Erythroblast (primary cell): ENCODE measurements at regions not wholly inside any gene's neighbourhood (a gene's known extent, or its start where the extent isn't known, plus 50 kb on each side); places are given as distances from the start of the nearest gene placed in this dataset.

Experiments
- DNase-seq, 2 experiments: peaks; one replicate each; lab custom pipeline; 2025; lab: John Stamatoyannopoulos, UW
- GATA1 ChIP-seq: IDR thresholded peaks from 2 replicates; pipeline ENCODE4 v1.6.1; 2011; ENCODE audit warnings: low read depth, mild to moderate bottlenecking, control low read depth, low read length, moderate library complexity
- POLR2A ChIP-seq: IDR thresholded peaks from 2 replicates; pipeline ENCODE4 v1.6.1; 2011; ENCODE audit warnings: mild to moderate bottlenecking, low read length

DNA sequence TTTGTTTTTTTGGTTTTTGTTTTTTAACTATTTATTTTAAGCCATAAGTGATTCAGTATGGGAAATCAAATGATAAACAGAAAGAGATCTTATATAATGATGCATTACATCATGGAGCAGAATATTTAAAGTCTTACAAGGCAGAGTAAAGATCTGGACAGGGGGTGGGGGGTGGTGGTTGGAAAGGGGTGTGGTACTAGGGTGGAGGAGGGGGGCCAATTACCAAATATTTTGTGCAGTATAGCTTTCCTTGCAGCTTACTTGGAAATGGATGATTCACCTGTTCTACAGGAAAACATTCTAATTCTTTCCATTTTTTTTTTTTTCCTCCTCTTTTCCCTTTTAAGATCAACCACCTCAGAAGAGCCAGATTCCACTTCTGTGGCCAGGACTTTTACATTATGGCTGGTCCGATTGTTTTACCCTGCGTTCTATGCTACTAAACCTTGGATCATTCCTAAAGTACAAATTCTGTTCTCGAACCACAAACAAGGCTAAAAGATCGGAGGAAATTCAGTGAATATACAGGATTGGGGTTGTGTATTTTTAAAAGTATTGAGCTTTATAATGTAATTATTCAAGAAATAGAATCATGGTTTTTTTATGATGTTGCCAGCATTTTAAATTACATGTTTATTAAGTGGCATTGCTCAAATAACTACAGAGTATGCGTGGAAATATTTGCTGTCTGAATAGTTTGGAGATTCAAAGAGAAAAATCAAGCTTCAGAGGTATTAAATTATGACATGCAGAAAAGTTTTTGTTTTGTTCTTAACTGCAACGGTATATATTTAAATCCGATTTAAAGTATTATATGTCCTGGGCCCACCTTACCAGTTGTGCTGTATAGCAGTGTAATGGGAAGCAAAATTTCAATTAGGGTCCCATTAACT lies 859.5 kb downstream of the USP25 start:
- TF ChIP-seq POLR2A: no peak
- DNase-seq: no peak

DNA sequence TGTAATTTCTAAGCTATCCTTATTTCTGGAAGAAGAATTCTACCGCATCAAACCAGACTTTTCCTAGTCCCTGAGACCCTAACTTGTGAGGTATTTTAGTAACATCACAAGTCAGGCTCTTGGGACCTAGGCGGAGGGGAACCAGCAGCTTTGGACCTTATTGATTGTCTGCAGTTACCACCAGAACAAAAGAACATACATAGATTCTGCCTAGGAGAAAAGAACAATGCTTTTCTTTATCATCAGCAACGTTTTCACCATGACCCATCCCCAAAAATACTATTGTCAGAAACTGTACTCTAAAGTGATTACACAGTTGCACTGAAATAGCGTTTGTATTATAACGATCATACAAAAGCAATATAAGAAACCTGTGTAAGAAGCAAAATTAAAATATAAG lies 860.4 kb downstream of the USP25 start:
- TF ChIP-seq GATA1 (no peak), POLR2A (no peak)
- no peak for DNase-seq

DNA sequence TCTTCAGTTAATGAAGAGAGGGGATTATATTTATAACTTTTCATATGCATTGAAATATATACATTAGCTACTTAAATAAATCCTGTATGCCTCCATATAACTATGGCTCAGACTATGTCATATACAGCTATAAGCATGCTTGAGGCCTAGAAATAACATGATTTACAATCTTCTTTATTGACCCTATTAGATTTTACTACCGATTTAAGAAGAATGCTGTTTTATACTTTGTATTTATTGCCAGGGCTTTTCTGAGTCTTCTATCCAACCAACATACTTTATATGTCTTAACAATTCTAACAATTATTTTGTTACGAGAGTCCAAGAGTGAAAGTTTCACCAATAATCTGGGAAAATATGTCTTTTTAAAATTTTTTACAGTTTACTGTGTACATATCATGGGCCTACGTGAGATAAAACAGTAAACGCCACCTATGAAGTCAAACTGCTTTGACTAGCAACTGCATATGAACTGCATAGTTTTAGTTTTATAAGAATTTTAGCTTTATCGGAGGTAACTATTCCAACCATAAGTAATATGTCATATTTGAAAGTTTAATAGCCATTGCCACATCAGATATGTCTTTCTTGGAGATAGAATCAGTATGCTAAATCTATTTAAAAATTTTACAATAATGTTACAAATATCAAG lies 861.0 kb downstream of the USP25 start:
- DNase-seq: no peak
- TF ChIP-seq GATA1 (no peak), POLR2A (no peak)

DNA sequence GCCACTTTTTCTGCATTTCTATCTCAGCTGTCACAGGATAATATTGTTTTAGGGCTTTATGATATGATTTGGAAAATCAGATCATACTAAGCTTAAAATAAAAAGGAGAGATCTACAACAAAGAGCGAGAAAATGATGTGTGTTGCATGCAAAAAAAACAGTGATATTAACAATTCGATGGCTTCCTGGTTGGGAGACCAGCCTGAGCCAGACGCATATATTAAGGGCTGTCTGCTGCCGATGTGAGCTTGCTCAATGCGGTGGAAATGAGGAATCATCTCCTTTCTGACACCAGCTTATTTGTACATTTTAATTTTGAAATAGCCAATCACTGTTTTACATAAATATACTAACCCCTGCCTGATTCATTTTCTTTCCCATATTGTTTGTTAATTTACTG lies 862.6 kb downstream of the USP25 start:
- DNase-seq: no peak
- no peak for TF ChIP-seq GATA1
- TF ChIP-seq POLR2A: no peak

DNA sequence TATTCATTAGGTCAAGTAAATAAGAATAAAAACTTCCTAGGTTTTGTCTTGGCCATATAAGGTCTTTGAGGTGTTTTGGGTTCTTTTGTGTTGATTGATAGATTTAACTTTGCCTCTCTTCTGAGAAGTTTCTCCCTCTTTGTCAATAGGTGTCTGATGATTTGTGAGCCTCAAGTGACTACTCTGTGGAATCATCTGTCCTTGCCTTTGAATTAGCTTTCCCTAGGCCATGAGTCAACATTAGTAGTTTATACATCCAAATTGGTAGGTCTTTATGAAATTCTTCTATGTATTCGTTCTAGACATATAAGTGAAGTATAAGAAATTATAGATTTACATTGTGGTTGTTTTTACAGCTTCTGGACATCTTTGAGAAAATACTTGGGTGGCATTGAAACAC lies 864.4 kb downstream of the USP25 start:
- TF ChIP-seq GATA1 (no peak), POLR2A (no peak)
- no peak for DNase-seq

DNA sequence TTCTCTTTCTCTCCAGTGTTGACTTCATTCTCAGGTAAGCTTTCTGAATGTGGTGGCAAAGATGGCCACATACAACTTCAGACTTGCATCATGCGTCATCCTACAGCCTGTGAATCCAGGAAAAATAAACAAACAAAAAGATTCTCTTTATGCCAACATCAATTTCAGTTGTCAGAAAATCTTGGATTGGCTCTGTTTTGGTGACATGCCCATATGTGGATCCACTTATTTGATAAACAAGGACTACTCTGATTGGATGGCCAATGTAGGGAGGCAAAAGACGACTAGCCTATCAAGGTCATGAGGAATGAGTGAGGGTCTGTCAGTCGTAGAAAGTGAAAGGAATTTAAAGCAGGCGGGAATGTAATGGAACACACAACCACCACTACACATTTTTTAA lies 866.6 kb downstream of the USP25 start:
- no peak for DNase-seq
- TF ChIP-seq GATA1 (no peak), POLR2A (no peak)

DNA sequence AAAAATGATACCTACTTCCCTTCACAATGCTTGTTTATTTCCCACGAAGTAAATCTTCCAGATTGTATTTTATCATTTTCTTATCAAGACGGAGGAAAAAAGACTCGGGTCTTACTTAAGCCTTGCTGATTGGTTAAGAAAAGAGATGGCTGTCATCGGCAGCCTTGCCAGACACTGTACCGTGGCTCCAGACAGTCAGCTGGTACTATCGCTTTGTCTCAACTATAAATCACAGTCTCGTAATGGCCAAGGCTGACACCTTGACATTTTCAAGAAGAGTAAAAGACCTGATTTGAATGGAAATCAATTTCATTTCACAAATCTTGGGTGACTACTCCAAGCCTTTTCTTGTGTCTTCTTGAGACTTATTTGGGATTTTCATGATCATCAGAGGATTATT lies 868.0 kb downstream of the USP25 start:
- no peak for DNase-seq
- TF ChIP-seq POLR2A (no peak), GATA1 (no peak)

DNA sequence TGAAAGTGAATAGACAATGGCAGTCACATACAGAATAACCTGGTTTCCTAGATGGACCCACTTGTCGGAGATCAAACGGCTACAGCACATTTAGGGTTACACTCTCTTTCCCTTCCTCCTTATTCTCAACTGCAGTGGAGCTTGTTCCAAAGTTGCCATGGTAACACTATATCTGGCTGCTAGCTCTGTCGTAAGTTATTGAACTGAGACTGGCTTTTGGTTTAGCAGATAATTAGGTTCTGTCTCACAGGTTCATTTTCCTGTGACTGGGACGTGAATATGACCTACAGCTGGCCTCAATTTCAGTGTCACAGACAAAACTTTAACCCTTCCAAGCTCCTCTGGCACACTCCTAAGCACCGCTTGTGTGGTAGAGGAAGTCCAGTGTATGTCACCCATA lies 875.8 kb downstream of the USP25 start:
- DNase-seq: no peak
- TF ChIP-seq GATA1 (no peak), POLR2A (no peak)

DNA sequence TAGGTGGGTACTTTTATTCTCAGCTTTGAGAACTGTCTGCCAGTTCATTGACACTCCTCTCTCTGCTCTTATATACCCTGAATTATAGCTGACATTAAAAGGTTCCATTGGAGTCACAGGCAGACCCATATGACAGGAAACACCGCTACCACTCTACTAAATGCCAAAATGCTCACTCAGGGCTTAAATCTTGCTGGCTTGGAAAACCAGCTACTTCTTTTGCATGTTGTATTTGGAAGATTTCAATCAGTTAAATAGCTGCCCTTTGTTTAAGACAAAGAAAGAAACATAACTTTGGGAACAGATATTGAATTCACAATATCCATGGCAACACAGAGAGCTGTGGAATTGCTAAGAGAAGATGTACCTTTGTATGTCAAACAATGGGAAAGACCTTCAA lies 876.5 kb downstream of the USP25 start:
- TF ChIP-seq GATA1 (no peak), POLR2A (no peak)
- no peak for DNase-seq

DNA sequence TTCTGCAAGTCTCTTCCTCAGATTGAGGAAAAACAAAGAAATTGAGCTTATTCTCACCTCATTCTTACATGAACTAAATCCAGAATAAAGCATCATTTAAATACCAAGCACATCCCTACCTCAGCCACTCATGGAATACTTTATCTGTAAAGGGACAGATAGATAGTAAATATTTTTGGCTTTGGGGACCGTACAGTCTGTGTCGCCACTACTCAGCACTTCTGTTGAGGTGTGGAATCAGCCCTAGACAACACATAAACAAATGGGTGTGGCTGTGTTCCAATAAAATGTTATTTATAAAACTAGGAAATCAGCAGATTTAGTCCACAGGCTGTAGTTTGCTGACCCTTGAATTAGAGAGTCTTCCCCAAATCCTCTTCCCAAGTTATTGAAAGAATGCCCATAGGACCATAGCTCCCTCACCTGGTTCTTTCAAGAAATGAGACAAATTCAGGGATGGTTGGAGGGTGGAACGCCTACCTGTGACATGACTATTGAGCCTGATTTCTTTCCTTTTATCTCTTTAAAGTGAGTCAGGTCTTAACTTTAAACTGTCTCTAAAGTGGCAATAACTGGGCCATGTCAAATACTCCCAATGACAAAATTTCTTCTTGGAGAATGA lies 878.5 kb downstream of the USP25 start:
- DNase-seq: no peak
- TF ChIP-seq POLR2A: no peak
- no peak for TF ChIP-seq GATA1

DNA sequence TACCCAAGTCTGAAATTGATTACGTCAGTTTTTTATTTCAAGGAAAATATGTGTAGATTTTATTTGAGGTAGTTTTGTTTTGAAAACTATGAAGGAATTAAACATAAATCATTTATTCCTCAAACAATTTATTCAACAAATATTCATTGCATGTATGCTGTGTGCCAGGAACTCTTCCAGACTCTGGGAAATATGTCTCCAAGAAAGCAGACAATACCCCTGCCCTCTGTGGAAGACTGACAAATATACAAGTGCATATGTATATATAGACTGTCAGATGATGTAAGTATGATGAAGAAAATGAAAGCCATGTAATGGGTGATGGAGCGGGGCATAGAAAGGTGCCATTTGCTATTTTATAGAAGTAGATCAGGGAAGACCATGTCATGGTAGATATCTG lies 889.5 kb downstream of the USP25 start:
- no peak for TF ChIP-seq GATA1
- no peak for TF ChIP-seq POLR2A
- DNase-seq: no peak

DNA sequence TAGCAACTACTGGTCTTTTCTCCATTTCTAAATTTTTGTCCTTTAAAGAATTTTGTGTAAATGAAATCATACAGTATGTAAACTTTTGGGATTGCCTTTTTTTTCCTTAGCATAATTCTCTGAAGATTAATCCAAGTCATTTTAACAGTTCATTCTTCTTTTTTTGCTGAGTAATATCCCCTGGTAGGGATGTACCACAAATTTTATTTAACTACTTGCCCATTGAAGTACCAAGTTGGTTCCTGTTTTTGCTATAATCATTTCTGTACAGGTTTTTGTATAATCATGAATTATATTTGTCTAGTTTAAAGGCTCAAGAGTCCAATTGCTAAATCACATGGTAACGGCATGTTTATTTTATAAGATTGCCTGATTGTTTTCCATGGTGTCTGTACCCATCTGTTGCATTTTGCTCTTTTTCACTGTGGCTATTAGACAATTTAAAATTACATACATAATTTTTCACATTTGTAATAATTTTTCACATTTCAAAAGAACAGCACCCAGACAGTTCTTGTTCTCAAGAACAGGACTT lies 891.1 kb downstream of the USP25 start:
- TF ChIP-seq GATA1 (no peak), POLR2A (no peak)
- DNase-seq: no peak

DNA sequence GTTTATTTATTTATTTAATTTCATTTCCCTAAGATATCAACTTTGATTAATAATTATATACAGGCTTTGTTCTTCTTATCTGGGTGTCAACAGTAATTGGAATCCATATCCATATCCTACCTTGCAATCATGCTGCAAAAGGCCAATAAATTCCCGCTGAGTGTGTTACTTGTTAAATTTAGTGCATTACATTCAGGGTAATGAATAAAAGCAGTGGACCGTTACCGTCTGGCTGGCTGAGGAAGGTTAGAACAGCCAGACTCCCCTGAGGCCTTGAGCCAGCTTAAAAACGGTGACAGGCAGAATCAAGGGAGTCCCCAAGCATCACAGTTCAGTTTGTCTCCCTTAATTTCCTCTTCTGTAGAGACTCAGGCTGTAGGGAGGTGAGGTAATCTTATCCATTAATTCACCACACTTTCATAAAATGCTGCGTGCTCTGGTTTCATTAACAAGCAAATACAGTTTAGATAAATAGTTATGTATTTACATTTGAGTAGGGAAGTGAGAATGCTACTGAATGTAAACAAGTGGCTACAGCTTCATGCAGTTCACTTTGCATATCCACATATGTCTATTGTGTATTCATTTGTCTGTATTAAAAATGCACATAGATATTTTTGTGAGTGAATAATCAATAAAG lies 888.2 kb upstream of the CXADR start:
- DNase-seq: no peak
- no peak for TF ChIP-seq GATA1
- TF ChIP-seq POLR2A: no peak

DNA sequence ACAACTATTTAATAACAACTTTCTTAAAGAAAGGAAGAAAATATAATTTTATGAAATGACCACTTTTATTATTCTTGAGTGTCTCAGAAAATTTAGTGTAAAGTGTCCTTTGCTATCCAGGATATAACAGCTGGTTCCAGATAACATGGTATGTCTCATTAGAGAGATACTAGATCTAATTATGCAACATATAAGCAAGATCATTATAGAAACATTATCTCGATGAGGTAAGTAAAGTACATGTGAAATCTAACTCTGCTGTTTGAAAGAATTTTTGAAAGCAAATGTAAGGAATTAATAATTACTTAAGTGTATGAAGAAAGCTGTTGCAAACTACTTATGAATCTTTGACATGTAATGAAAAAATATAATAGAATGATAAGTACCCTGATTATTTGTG lies 887.4 kb upstream of the CXADR start:
- TF ChIP-seq POLR2A (no peak), GATA1 (no peak)
- no peak for DNase-seq
